ENCODE measurements at regions not wholly inside any gene's neighbourhood (a gene's known extent, or its start where the extent isn't known, plus 50 kb on each side); places are given as distances from the start of the nearest gene placed in this dataset.

GRCh38 chr5:96340357-96340756, 92.7 kb downstream of the PCSK1 start:
- TF ChIP-seq CTCF (conservative IDR thresholded peaks at IDR 0.05 in 1 of 2, IDR thresholded peaks at IDR 0.05 in 1 of 2; ENCODE audit: extremely low read depth in 1 of 2, insufficient read depth in 1 of 2, low read depth in 1 of 2, low read length in 2 of 2) (no peak), EZH2 (IDR thresholded peaks at IDR 0.05; ENCODE audit: borderline replicate concordance, low read length) (no peak)

Measured in mammary epithelial cell (primary cell).